Fibroblast of lung (primary cell): ENCODE measurements at regions not wholly inside any gene's neighbourhood (a gene's known extent, or its start where the extent isn't known, plus 50 kb on each side); places are given as distances from the start of the nearest gene placed in this dataset.

Experiments
- DNase-seq, 2 donors: peaks; one replicate each; pipeline versions ENCODE4 v3.0.0 to v3.0.0-alpha.2; 2010; ENCODE audit warnings: low read depth in 2 of 2
- H2AFZ ChIP-seq: 2 replicates; pipeline ENCODE4 v1.5.1; 2012; ENCODE audit warnings: low read length, control low read depth, inconsistent platforms
- H3K27ac ChIP-seq: 2 replicates; pipeline ENCODE4 v1.5.1; 2011; ENCODE audit warnings: low read length, control low read depth; ENCODE audit not compliant: insufficient read depth
- H3K27me3 ChIP-seq: 2 replicates; pipeline ENCODE4 v1.5.1; 2011; ENCODE audit warnings: mild to moderate bottlenecking, low read length; ENCODE audit not compliant: control insufficient read depth, insufficient read depth
- H3K36me3 ChIP-seq: 2 replicates; pipeline ENCODE4 v1.5.1; 2011; ENCODE audit warnings: low read length; ENCODE audit not compliant: control insufficient read depth, insufficient read depth
- H3K4me1 ChIP-seq: 2 replicates; pipeline ENCODE4 v1.5.1; 2011; ENCODE audit warnings: low read length; ENCODE audit not compliant: control insufficient read depth, insufficient read depth; ENCODE audit errors: extremely low read depth
- H3K4me2 ChIP-seq: 2 replicates; pipeline ENCODE4 v1.5.1; 2011; ENCODE audit warnings: low read length, control low read depth; ENCODE audit not compliant: insufficient read depth; ENCODE audit errors: extremely low read depth
- H3K4me3 ChIP-seq, 4 experiments: fragments of 200-600 bp in 1 of 4; sonication (generic) in 1 of 4; replicated peaks in 1 of 4; 2 replicates each; pipeline ENCODE4 v1.5.1; 2011 to 2016; ENCODE audit warnings: low read length in 4 of 4, low read depth in 3 of 4, mild to moderate bottlenecking in 3 of 4, control low read depth in 2 of 4, inconsistent platforms in 1 of 4, mixed read lengths in 1 of 4; ENCODE audit not compliant: insufficient read depth in 1 of 4; ENCODE audit errors: control extremely low read depth in 1 of 4
- H3K79me2 ChIP-seq: 2 replicates; pipeline ENCODE4 v1.5.1; 2012; ENCODE audit warnings: mild to moderate bottlenecking, low read length, inconsistent platforms; ENCODE audit not compliant: control insufficient read depth, insufficient read depth
- H3K9ac ChIP-seq: 2 replicates; pipeline ENCODE4 v1.5.1; 2011; ENCODE audit warnings: mild to moderate bottlenecking, low read length, control low read depth; ENCODE audit not compliant: insufficient read depth
- H3K9me3 ChIP-seq: 2 replicates; pipeline ENCODE4 v1.5.1; 2012; ENCODE audit warnings: low read depth, low read length; ENCODE audit not compliant: control insufficient read depth, insufficient read depth
- H4K20me1 ChIP-seq: 2 replicates; pipeline ENCODE4 v1.5.1; 2011; ENCODE audit warnings: low read length; ENCODE audit not compliant: control insufficient read depth, insufficient read depth; ENCODE audit errors: extremely low read depth
- CTCF ChIP-seq, 2 donors: IDR thresholded peaks in 1 of 2; conservative IDR thresholded peaks in 1 of 2; 1 replicate in 1 of 2; 2 replicates in 1 of 2; pipeline ENCODE4 v1.5.1; 2011 to 2012; ENCODE audit warnings: low read length in 2 of 2, control low read depth in 1 of 2, inconsistent platforms in 1 of 2, low read depth in 1 of 2, mild to moderate bottlenecking in 1 of 2
- EZH2 ChIP-seq: IDR thresholded peaks from 2 replicates; pipeline ENCODE4 v1.5.1; 2012; ENCODE audit warnings: low read length, control low read depth, mild to moderate bottlenecking; ENCODE audit errors: missing control alignments

- H2AFZ ChIP-seq, result no peak overlapping the region
- H3K27me3 ChIP-seq, result no peaks in the 10 kb centered on the region
- H3K4me1 ChIP-seq, result no peaks in the 10 kb centered on the region
- H3K27ac ChIP-seq, result no peak overlapping the region
- no peak for DNase-seq
- TF ChIP-seq CTCF (conservative IDR thresholded peaks at IDR 0.05 in 1 of 2, IDR thresholded peaks at IDR 0.05 in 1 of 2; ENCODE audit: low read depth in 1 of 2, low read length in 2 of 2) (no peak), EZH2 (no peak)
- no peak overlapping the region for H3K4me3 ChIP-seq
- no peaks in the 10 kb centered on the region for H3K9me3 ChIP-seq
- H3K36me3 ChIP-seq, result no peaks in the 10 kb centered on the region
- H3K4me2 ChIP-seq, result no peak overlapping the region
- H3K79me2 ChIP-seq, result no peaks in the 10 kb centered on the region
- no peaks in the 10 kb centered on the region for H4K20me1 ChIP-seq
- H3K9ac ChIP-seq, result no peak overlapping the region
These were observed 96.9 kb upstream of the NEDD4L start for GRCh38 chr18:57947117-57947516.

- Histone ChIP-seq H3K4me1 (no peaks in the 10 kb centered on the region), H3K4me2 (no peak overlapping the region), H3K36me3 (no peaks in the 10 kb centered on the region), H3K9ac (no peak overlapping the region), H3K4me3 (no peak overlapping the region), H2AFZ (no peak overlapping the region), H3K9me3 (no peaks in the 10 kb centered on the region), H3K27me3 (no peaks in the 10 kb centered on the region), H3K27ac (no peak overlapping the region), H4K20me1 (no peaks in the 10 kb centered on the region), H3K79me2 (no peaks in the 10 kb centered on the region)
- TF ChIP-seq EZH2, result no peak
- no peak for TF ChIP-seq CTCF (conservative IDR thresholded peaks at IDR 0.05 in 1 of 2, IDR thresholded peaks at IDR 0.05 in 1 of 2; ENCODE audit: low read depth in 1 of 2, low read length in 2 of 2)
- peak; percentile 61 to 76 for DNase-seq
These were observed 100.3 kb upstream of the NEDD4L start for GRCh38 chr18:57943723-57944122.

GRCh38 chr18:57942493-57942892, 101.5 kb upstream of the NEDD4L start:
- H3K4me2 ChIP-seq, result no peak overlapping the region
- H3K79me2 ChIP-seq, result no peaks in the 10 kb centered on the region
- no peak for DNase-seq
- H3K9me3 ChIP-seq, result no peaks in the 10 kb centered on the region
- H3K4me3 ChIP-seq, result no peak overlapping the region
- H2AFZ ChIP-seq, result no peak overlapping the region
- no peaks in the 10 kb centered on the region for H4K20me1 ChIP-seq
- H3K36me3 ChIP-seq, result no peaks in the 10 kb centered on the region
- no peaks in the 10 kb centered on the region for H3K27me3 ChIP-seq
- no peaks in the 10 kb centered on the region for H3K4me1 ChIP-seq
- TF ChIP-seq CTCF (conservative IDR thresholded peaks at IDR 0.05 in 1 of 2, IDR thresholded peaks at IDR 0.05 in 1 of 2; ENCODE audit: low read depth in 1 of 2, low read length in 2 of 2) (no peak), EZH2 (no peak)
- H3K27ac ChIP-seq, result no peak overlapping the region
- no peak overlapping the region for H3K9ac ChIP-seq
